AG09309 (cell line): ENCODE measurements at regions not wholly inside any gene's neighbourhood (a gene's known extent, or its start where the extent isn't known, plus 50 kb on each side); places are given as distances from the start of the nearest gene placed in this dataset.
"Not testable (repeated sequence)": the region's sequence is repeated elsewhere in the genome, so short reads cannot be mapped to it uniquely, and the experiment has no call there.

ENCODE experiments used
- DNase-seq: peaks from one replicate; pipeline ENCODE4 v3.0.0-alpha.2; 2010; ENCODE audit warnings: low read depth
- H3K4me3 ChIP-seq: 2 replicates; pipeline ENCODE4 v1.5.1; 2011; ENCODE audit warnings: mild to moderate bottlenecking, low read depth, low read length, moderate library complexity; ENCODE audit not compliant: control insufficient read depth
- CTCF ChIP-seq: IDR thresholded peaks from 2 replicates; pipeline ENCODE4 v1.5.1; 2011; ENCODE audit warnings: mild to moderate bottlenecking, low read depth, low read length, inconsistent platforms; ENCODE audit not compliant: insufficient read depth, control insufficient read depth; ENCODE audit errors: missing control alignments

- no peak for TF ChIP-seq CTCF
- DNase-seq = no peak
- no peak overlapping the region for H3K4me3 ChIP-seq
These were observed 130.0 kb downstream of the FHIP1A start for GRCh38 chr4:151538963-151539362.

GRCh38 chr4:151540728-151541388, 131.9 kb downstream of the FHIP1A start:
- H3K4me3 ChIP-seq = no peak overlapping the region
- peak; percentile 68 for DNase-seq

GRCh38 chr4:151541389-151542071, 132.6 kb downstream of the FHIP1A start:
- no peak overlapping the region for H3K4me3 ChIP-seq
- peak; percentile 49 for DNase-seq
- TF ChIP-seq CTCF = no peak

More at GRCh38 chr4:151540728-151541388, 131.9 kb downstream of the FHIP1A start:
- TF ChIP-seq CTCF = no peak

GRCh38 chr4:151548708-151549107, 139.7 kb downstream of the FHIP1A start:
- no peak for DNase-seq
- H3K4me3 ChIP-seq = no peak overlapping the region
- no peak for TF ChIP-seq CTCF

GRCh38 chr4:151549378-151549777, 140.4 kb downstream of the FHIP1A start:
- not testable (repeated sequence) for H3K4me3 ChIP-seq, DNase-seq

GRCh38 chr4:151553874-151554273, 144.9 kb downstream of the FHIP1A start:
- no peak for TF ChIP-seq CTCF
- H3K4me3 ChIP-seq = no peak overlapping the region
- no peak for DNase-seq

- TF ChIP-seq CTCF = no peak
- no peak for DNase-seq
- H3K4me3 ChIP-seq = no peak overlapping the region
These were observed 146.4 kb downstream of the FHIP1A start for GRCh38 chr4:151555151-151555945.
